HG02852 (cell line): ENCODE measurements at regions not wholly inside any gene's neighbourhood (a gene's known extent, or its start where the extent isn't known, plus 50 kb on each side); places are given as distances from the start of the nearest gene placed in this dataset.
"Not testable (repeated sequence)": the region's sequence is repeated elsewhere in the genome, so short reads cannot be mapped to it uniquely, and the experiment has no call there.

Experiments used
- ATAC-seq: cut with Tn5 transposase; IDR thresholded peaks from one replicate; pipeline ENCODE4 v1.9.1; 2021; ENCODE audit warnings: mild to moderate bottlenecking, moderate library complexity; ENCODE audit not compliant: unreplicated experiment

DNA sequence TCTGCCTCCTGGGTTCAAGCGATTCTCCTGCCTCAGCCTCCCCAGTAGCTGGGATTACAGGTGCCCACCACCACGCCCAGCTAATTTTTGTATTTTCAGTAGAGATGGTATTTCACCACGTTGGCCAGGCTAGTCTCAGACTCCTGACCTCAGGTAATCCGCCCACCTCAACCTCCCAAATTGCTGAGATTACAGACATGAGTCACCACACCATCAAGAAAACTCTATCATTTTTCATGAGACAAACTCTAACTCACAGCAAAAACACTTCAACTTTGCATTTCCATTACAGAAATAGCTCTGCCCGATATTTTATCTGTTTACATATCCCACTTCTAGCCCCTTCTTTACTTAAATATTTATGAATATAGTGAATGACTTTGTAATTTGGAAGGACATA lies 561.1 kb downstream of the TMX3 start:
- ATAC-seq, result not testable (repeated sequence)

DNA sequence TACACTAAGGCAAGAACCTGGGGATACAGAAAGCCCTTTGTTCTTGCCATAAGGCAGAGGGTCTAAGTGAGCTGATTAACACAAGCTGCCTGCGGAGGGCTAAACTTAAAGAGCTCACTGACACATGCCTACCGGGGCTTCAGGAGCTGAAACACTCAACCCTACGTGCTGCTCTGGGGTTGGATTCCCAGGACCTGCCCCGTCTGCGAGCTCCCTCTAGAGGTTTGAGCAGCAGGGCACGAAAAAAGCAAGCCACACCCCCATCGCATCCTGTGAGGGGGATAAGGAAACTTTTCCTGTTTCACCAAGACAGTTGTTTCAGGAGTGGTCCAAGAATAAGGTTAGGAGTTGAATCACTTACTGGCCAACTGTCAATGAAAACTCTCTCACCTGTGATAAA lies 562.1 kb downstream of the TMX3 start:
- ATAC-seq, result no peak

DNA sequence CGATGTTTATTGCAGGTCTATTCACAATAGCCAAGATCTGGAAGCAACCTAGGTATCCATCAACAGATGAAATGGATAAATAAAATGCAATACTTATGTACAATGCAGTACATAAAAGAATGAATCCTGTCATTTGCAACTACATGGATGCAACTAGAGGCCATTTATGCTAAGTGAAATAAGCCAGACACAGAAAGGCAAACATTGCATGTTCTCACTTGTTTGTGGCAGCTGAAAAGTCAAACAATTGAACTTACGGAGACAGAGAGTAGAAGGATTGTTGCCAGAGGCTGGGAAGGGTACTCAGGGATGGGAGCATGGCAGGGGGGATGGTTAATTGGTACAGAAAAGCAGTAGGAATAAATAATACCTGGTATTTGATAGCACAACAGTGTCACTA lies 563.9 kb downstream of the TMX3 start:
- no peak for ATAC-seq

DNA sequence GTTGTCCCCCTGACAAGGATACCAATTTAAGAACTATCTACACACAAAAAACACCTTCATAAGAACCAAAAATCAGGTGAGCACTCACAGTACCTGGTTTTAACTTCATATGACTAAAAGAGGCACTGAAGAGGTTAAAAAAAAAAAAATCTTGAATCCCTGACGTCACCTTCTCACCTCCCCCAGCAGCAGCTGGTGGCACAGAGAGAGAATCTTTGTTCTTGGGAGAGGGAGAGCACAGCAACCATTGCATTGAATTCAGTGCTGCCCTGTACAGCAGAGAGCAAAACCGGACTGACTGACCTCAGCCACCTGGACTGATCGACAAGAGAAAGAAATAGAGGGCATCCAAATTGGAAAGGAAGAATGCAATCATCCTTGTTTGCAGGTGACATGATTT lies 566.0 kb downstream of the TMX3 start:
- ATAC-seq, result no peak

DNA sequence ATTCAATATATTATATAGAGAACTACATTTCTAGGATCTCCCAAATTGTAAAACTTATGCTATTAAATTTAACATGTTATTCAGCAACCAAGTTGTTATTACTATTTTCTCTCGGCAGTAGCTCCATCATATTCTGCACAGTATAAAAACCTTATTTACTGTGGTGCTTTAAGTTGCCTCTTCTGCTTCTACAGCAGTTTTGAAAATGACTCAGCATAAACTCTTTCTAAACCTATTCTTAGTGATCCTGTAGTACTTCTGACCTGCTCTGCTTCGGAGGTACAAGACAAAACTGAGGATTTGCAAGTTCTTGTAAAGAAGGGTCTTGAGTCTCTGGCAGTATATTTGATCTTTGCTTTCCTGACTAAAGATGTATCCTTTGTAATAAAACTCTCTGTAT lies 567.2 kb downstream of the TMX3 start:
- no peak for ATAC-seq

DNA sequence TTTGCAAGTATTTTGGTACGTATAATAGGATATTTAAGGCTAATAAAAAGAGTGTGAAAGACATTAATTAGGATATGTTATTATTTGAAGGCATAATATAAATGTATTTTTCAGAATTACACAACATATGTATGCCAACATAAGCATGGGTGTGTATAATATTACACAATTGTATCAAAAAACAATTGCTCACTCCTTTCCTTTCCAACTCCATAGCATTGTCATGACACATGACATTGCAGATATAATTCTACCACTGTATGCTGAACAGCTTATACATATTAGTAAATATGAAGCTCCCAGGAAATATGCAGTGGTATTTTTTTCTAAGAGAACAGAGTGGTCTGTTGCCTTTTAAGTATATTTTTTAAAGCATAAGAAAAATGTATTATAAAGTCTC lies 593.1 kb downstream of the TMX3 start:
- no peak for ATAC-seq

DNA sequence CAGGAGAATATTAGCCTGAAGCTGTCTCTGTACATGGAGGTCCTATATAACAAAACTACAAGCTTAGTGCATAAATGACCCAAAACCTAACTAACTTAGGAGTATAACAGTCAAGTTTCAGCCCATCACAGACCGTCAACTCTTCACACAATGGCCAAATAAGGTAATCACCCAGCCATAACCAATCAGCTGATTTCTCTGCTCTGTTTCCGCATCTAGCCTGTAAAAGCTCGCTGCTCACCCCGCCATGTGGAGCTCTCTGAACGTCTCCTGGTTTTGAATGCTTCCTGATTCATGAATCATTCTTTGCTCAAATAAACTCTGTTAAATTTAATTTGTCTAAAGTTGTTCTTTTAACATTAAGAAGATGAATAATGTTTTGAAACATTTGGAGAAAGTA lies 593.6 kb downstream of the TMX3 start:
- no peak for ATAC-seq

DNA sequence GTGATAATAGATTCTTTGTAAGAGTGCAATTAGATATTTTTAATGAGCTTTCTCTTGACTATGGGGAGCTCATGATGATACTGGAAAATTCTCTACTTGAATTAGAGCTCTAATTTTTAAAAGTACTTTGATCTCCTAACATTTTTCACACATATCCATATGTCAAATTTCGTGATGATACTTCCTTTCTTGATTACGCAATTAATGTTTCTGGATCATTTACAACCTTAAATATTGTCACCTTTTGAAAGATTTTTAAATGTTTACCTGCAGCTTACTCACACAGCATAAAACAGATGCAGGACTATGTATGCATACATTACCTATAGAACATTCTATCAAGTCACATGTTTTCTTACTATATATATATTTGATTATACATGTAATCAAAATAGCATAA lies 598.5 kb upstream of the DSEL start:
- ATAC-seq, result no peak

DNA sequence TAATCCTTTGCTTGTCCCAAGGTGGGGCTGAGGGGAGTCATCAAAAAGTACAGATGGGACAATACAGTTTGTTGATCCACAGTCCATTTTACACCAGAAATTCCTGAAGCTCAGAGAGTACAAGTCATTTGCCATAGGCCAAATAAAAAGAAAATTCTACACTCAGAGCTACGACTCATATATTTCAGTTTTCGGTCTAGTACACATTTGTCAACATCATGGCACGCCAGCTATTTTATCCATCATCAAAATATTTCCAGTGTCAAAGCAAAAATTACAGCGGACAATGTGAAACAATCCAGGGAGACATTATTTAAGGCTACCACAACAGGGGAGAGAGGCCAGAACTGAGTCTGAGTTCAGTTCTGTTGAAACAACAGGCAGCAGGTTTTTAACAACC lies 587.5 kb upstream of the DSEL start:
- ATAC-seq, result no peak

DNA sequence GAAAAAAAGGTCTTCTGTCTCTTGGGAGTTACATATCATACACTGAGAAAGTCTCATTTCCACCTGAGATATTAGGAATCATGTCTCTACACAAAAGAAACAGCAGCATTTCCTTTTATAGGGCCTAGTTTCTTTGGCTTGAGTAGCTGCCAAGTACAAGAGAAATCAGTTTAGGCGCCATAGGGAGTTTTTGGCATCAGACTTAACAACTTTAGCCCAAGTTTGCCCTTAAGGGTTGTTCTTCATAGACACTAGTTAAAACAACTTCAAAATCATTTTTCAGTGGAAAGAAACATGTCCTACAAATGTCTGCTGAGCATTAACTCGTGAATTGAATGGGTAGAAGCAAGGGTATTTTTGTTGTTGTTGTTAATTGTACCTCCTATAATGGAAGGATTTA lies 587.0 kb upstream of the DSEL start:
- no peak for ATAC-seq

DNA sequence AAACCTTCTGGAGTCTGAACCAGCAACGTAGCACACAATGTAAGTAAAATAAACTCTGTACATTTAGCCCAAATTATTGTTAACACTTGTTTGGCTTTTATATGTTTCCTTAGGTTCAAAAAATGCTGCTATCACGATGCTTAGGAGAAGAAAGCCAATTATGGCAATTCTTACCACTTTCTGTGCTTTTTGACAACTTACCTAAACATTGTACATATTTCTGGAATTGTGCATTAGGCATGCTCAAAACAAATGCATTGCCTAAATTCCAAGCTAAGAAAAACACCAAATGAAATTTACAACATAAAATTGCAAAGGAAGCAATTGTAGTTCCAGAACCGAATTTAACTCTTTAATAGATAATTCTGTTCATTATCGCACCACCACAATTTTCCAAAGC lies 585.6 kb upstream of the DSEL start:
- ATAC-seq, result no peak

DNA sequence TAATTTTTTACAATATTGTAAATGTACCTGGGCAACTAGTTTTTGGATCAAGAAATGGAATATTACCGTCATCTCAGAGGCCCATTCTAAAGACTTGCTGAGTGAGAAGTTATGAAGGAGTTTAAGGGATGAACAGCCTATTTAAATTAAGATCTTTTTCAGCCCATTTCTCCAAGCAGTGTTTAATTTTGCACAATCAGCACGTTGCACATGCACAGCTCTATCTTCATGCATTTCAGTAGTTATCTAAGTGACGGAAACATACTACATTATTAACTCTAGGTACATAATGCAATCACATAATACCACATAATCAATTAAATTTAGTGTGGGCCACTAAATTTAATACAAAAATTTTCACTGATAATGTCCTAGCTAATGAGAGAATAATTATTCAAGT lies 582.1 kb upstream of the DSEL start:
- ATAC-seq, result no peak

DNA sequence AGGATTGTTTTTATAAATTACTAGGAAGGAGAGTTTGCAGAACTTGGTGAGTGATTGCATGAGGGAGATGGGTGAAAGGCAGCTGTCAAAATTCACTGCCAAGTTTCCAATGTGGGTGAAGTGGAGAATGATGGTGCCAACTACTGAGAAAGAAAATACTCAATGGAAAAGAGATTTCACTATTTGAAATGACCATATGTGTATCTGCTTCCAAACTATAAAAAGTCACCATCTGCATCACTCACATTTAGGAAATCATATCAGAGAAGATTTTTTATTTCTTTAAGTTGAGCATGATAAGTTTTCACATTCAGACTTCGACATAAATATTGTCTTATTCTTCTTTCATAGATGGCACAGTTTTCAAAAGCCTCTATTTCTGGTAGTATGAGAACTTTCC lies 570.0 kb upstream of the DSEL start:
- no peak for ATAC-seq

DNA sequence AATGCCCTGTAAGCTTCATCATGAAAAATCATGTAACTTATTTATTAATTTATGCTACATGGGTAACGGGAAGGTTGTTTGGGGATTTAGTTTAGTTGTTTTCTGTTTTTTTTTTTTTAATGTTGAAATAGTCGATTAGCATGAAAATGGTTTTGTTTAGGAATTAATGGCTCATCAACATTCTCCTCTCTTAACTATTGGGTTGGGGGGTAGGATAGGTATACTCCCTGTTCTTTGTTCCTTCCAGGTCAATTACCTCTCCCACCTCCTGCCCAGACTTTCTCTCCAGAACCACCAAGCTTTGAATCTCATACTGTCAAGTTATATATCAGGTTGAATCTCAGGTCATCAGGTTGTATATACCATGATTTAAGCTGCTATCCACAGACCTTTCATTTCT lies 568.7 kb upstream of the DSEL start:
- ATAC-seq, result no peak

DNA sequence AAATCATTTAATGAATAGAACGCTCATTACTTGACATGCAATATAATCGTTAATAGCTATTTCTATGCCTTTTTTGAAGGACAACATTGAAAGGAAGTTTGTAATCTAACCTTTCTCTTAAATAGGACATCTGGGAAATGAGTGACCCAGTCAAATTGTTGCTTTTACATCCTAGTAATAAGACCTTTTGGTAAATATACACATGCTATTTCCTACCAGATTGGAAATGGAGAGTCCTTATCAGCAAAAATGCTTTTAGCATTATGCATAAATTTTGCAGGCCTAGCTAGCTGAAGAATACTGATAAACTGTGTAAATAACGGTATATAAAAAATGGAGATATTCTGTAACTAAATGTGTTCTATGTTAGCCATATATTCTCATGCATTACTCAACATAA lies 567.3 kb upstream of the DSEL start:
- ATAC-seq, result no peak

DNA sequence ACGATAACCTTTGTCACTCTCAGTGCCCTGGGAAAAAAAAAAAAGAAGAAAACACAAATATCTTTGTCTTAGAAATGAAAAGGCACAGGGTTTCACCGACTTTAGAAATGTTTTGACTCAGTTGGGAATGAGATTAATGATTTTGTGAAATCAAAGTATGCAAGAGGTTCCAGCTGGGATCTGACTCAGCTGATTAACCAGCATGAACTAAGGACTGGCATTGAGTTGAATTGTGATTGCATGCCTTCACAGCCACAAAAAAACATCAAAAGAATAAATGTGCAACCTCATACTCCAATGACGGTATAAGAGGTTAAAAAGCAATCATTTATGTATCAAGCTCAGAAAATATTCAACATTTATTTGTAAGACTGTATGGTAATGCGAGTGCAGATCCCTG lies 566.6 kb upstream of the DSEL start:
- ATAC-seq, result no peak

DNA sequence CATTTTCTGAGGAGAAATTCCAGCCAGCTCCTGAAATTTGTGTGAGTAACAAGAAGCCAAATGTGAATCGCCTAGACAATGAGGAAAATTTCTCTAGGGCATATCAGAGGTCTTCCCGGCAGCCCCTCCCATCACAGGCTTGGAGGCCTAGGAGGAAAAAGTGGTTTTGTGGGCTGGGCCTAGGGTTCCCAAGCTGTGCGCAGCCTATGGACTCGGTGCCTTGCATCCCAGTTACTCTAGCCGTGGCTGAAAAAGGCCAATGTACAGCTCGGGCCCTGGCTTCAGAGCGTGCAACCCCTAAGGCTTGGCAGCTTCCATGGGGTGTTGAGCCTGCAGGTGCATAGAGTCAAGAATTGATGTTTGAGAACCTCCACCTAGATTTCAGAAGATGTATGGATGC lies 556.2 kb upstream of the DSEL start:
- no peak for ATAC-seq

DNA sequence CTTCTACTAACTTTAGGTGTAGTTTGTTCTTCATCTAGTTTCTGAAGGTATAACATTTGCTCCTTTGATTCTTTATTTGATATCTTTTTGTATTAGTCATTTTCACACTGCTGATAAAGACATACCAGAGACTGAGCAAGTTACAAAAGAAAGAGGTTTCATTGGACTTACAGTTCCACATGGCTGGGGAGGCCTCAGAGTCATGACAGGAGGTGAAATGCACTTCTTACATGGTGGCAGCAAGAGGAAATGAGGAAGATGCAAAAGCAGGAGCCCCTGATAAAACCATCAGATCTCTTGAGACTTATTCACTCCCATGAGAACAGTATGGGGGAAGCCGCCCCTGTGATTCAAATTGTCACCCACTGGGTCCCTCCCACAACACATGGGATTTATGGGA lies 544.4 kb upstream of the DSEL start:
- ATAC-seq, result no peak

DNA sequence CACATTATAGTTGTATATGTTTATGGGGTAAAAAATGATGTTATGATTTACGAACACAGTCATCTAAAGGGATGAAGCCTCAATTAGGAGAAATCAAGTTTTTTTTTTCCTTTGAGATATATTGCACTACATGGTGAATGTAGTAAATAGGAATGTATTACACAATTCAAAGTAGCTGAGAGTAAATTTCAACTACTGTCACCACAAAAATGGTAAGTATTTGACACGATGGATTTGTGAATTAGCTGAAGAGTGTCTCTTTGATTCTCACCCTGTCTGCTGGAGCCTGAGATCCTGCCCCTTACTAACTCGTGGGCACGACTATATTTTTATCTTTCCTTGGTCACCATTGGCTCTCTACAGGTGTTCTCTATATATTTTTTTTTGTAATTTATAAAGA lies 540.4 kb upstream of the DSEL start:
- no peak for ATAC-seq

DNA sequence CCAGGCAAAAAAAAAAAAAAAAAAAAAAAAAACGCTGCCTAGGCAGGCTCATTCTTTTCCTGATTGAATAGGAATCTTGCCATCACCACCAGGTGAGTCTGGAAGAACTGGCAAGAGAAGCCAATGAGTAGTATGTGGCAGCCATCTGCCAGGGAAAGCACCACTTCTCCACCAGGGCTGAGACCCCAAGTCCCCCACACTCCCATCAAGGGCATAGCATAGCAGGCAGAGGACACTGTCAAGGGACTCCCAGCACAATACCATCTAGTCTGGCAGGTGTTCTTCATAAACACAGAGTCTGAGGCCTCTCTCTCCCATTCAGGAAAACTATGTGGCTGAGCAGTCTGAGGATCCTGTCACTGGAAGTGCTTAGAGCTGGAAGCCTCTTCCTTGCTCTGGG lies 538.1 kb upstream of the DSEL start:
- no peak for ATAC-seq

DNA sequence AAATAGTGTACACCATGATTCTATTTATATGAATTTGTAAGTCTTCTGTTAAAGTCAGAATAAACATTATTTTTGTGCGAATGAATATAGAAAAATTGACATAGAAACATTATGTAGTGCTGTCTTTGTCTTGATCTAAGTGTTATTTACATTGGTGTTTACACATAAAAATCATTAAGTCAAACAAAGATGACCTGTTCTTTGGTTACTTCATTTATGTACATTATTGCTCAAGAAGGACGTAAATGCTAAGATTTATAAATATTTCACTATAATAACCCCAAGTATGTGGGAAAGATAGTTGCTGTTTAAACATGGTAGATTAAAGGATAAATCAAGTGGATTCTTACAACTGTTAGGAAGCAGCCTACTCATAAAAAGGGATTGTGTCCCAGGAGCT lies 536.8 kb upstream of the DSEL start:
- no peak for ATAC-seq

DNA sequence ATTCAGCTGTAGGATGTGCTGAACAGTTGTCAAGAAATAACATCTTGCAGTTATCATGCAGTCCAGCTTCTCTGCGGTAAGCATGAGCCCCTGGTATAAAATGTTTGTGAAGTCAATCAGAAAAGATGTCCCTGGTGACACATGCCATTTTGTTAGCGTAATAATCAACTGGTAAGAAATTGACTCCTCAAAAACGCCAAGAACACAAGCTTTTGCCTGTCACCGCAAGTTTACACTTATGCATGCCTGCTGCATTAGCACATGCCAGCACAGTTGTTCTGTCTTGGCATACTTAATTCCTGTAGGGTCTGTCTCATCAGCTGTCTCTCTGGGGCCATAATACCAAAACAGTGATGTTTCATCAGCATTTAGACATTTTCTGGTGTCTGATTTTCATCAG lies 524.8 kb upstream of the DSEL start:
- ATAC-seq, result no peak

DNA sequence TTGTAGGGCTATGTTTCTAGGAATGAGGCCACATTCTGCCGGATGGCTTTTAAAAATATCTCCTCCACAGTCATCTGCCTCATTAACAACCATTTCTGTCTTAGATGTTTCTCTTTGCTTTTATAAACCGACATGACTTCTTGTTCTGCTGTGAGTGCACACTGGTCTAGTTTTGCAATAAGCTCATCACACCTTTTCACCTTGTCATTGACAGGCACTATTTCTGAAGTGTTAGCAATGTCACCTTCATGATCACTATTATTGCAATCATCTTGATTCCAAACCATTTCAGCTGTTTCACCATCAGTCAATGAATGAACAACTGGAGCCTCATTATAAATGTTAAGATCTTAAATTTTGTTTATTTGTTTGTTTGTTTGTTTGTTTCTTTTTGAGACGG lies 523.7 kb upstream of the DSEL start:
- no peak for ATAC-seq
